CD4-positive, alpha-beta T cell treated with Interleukin-12 subunit alpha and Interleukin-12 subunit beta, for 1 hour (primary cell): ENCODE measurements at regions not wholly inside any gene's neighbourhood (a gene's known extent, or its start where the extent isn't known, plus 50 kb on each side); places are given as distances from the start of the nearest gene placed in this dataset.

Source experiments
- DNase-seq: peaks from one replicate; pipeline ENCODE4 v3.0.0-alpha.2; 2020

DNA sequence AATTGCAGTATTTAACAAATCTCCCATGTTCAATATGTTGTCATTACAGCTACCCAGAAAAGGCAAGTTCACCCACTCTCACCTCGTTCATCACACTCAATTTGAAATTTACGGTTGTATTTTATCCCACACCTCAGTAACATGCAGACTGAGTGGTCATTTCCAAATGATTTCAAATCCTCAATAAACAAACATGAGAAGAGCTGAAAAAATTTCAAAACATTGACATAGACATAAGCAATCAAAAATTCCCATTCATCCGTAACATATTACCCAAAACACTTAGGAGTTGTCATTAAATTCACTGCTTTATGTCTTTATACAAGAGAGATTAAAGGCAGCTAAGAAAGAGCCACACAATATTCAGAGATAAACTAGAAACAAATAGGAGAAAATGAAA, 61.7 kb upstream of the NEBL start:
- no peak for DNase-seq

DNA sequence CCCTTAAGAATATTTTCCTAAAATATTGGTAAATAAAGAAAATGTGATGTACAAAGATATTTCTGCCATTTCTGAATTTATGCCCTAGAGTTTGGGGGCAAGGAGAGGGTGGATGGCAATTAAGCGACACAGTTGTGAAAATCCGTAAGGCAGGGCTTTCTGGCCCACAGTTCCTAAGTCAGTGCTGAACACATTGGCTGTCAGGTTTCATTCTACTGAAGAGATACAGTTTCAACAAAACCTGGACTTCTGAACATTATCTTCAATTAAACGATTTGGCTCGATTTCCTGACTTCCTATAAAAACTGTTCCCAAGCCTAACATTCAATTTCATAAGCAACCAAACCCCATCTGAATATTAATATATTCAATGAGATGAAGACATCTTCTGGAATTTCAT, 61.1 kb upstream of the NEBL start:
- DNase-seq: no peak

DNA sequence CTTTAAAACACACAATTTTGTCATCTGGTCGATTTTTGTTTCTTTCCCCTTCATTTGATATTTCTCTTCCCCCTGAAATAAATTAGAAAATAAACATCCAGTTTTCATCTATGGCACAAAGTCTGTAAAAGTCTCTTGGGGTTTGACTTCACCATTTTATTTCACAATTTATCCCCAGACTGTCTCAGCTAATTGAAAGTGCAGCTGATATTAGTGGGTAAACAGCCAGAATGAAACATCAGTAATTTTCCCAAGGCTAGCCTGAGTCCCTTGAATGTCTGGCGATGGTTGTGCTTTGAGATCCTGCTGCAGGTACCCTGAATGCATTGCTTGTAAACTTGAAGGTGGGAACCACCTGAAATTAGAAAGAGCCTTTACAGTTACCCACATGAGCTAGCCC, 60.6 kb upstream of the NEBL start:
- DNase-seq: no peak

DNA sequence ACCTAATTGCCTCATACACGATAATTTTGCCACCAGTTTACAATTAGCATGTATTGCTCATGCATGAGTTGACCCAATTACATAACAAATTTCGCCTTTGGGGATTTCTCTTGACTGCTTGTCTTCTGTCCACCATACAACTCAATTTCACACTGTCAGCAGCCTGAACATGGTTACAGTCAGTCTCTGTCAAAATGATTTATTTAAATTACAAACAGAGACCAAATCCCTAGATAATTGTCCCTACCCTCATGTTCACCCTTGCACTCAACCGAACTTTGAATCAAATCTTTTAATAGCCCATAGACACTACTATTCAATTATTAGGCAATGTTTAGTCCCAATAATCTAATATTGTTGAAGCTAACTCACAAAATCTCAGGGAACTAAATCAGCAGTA, 59.7 kb upstream of the NEBL start:
- DNase-seq: no peak

DNA sequence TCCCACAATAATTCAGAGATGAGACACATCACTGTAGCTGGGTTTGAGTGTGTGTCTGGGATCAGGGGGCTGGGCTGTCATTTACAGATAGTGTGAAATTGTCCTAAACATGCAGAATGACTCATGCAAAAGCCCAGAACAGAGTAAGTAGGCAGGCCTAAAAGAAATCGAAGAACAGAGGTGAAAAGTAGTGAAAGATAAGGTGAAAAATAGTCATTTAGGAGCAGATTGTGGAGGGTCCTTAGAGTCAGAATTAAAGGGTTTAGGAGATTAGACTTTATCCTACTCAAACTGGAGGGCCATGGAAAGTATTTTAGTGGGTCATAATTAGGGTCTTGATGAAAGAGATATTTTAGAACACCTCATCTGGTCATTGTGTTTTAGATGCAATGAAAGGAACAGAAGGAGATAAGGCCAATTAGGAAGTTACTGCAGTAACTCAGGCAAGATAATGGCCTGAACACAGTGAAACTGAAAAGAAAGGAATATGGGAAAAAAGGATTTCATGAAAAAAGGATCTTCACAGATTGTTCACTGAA, 58.3 kb upstream of the NEBL start:
- DNase-seq: no peak

DNA sequence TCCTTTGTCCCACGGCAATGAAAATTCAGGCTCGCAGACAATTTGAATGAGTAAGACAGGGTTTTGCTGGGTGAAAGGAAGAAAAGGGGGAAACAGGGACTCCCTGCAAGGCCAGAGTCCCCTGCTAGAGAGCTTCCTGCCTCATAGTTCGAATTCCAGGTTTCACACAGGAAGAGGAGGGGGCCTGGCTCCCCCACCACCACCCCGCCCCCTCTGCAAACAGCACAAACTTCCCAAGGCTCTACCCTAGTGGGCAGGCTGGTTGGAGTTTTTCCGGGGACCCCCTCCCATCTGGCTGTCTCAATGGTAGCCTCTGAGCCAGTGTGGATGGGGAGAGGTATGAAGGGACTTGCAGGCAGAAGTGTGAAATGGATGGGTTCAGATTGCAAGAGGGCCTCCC, 57.4 kb upstream of the NEBL start:
- DNase-seq: no peak

DNA sequence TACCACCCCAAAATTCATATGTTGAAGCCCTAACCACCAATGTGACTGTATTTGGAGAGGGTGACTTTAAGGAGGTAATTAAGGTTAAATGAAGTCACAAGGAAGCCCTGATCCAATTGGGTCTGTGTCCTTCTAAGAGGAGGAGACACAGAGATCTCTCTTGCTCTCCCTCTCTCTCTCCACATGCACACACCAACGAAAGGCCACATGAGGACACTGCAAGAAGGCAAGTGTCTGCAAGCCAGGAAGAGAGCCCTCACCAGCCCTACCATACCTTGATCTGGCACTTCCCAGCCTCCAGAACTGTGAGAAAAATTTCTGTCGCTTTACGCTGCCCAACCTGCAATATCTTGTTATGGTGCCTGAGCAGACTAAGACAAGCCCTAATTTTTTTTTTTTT, 56.0 kb upstream of the NEBL start:
- DNase-seq: no peak

DNA sequence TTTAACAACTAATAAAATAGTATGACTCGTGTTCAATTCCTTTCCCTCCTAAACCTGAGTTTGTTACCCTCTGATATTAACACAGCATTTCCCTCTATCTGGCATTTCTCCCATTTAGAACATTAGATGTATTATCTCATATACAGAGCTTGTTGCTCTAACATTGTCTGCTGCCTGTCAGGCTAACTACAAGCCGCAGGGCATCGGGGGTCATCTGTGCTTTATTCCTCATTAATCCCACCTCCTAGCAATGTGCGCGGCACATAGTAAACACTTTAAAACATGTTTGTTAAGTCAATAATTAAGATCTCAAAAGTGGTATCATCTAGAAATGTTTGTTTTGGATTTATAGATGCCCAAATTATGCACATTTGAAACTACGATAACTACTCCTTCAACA, 52.9 kb upstream of the NEBL start:
- DNase-seq: no peak

DNA sequence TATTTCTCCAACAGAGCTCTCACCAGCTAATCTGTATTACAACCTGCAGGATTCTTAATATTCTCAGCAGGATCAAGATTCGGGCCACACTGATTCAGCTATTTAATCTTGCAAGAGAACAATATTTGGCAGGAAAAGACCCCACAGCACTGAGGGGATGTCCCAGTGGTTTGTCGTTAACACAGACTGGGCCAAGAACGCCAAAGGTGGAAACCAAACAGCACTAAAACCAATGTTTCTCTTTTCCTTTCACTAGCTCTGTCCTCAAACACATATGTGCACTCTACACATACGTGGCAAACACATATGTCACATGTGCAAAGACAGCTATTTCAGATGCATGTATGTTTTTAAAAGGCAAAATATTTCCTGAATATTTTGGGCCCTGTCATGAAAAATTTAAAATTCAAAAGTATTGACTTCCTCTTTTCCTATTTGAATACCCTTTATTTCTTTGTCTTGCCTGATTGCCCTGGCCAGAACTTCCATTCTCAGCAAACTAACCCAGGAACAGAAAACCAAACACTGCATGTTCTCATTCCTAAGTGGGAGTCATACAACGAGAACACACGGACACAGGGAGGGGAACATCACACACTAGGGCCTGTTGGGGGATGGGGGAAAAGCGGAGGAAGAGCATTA, 51.7 kb upstream of the NEBL start:
- DNase-seq: no peak
